NT2/D1 (cell line): ENCODE measurements at regions not wholly inside any gene's neighbourhood (a gene's known extent, or its start where the extent isn't known, plus 50 kb on each side); places are given as distances from the start of the nearest gene placed in this dataset.

ENCODE experiments used
- SUZ12 ChIP-seq: IDR thresholded peaks from 2 replicates; pipeline ENCODE4 v1.6.1; 2011; ENCODE audit not compliant: insufficient read length, insufficient read depth; ENCODE audit errors: extremely low read depth
- ZNF274 ChIP-seq: IDR thresholded peaks from 2 replicates; pipeline ENCODE4 v1.6.1; 2011; ENCODE audit warnings: mild to moderate bottlenecking, low read depth, low read length

DNA sequence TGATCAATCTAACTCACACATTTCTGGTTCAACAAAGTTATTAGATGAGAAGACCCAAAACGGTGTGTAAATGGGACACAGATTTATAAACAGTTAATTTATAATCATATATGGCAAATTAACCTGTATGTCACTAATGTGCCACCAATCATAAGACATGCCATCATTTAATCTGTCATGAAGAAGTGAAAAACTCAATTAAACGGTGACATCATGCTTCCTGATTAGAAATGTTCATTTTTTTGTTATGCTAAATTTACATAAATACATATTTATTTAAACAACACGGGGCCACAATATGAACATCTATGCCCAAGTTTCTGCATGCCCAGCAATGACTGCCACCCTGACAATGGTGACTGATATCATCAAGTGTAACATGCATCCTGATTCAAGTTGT lies 164.1 kb upstream of the EEA1 start:
- TF ChIP-seq ZNF274 (no peak), SUZ12 (no peak)
